ENCODE measurements at regions not wholly inside any gene's neighbourhood (a gene's known extent, or its start where the extent isn't known, plus 50 kb on each side); places are given as distances from the start of the nearest gene placed in this dataset.

- intact Hi-C loops (cut with micrococcal nuclease; ENCODE audit: unreplicated experiment): no loop called here
- H3K4me3 ChIP-seq (ENCODE audit: low read depth, low read length, poor library complexity, severe bottlenecking): no peak overlapping the region
- no peak overlapping the region for H3K27ac ChIP-seq (ENCODE audit: low read depth, low read length, poor library complexity, severe bottlenecking)
- H3K4me1 ChIP-seq (ENCODE audit: insufficient read depth, low read length, poor library complexity, severe bottlenecking): peaks cover 10% of the 10 kb centered on the region
- no peak for TF ChIP-seq EZH2 (IDR thresholded peaks at IDR 0.05; ENCODE audit: borderline replicate concordance, low read depth, low read length, poor library complexity, severe bottlenecking)
- TF ChIP-seq, protein P1, sequence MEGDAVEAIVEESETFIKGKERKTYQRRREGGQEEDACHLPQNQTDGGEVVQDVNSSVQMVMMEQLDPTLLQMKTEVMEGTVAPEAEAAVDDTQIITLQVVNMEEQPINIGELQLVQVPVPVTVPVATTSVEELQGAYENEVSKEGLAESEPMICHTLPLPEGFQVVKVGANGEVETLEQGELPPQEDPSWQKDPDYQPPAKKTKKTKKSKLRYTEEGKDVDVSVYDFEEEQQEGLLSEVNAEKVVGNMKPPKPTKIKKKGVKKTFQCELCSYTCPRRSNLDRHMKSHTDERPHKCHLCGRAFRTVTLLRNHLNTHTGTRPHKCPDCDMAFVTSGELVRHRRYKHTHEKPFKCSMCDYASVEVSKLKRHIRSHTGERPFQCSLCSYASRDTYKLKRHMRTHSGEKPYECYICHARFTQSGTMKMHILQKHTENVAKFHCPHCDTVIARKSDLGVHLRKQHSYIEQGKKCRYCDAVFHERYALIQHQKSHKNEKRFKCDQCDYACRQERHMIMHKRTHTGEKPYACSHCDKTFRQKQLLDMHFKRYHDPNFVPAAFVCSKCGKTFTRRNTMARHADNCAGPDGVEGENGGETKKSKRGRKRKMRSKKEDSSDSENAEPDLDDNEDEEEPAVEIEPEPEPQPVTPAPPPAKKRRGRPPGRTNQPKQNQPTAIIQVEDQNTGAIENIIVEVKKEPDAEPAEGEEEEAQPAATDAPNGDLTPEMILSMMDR (conservative IDR thresholded peaks at IDR 0.05; ENCODE audit: low read depth, low read length): no peak
- no peaks in the 10 kb centered on the region for H3K36me3 ChIP-seq (ENCODE audit: insufficient read depth, low read length, poor library complexity, severe bottlenecking)
- H3K9me3 ChIP-seq (ENCODE audit: low read depth, low read length, poor library complexity, severe bottlenecking): no peaks in the 10 kb centered on the region
- BruUV-seq (replicated peaks): no TSS peak
- CTCF ChIA-PET: no interaction called here
- no peaks in the 10 kb centered on the region for H3K27me3 ChIP-seq (replicated peaks; ENCODE audit: insufficient read depth, low read depth, low read length, poor library complexity)
- POLR2A ChIA-PET (ENCODE audit: low non-redundant PET): interaction anchor here (0.7 kb wide), 1 partner anchor 24 kb away, joined by 4 read pairs; no protein-coding TSS in a partner anchor
- no peak for DNase-seq (ENCODE audit: low spot score)
Observed at GRCh38 chr1:98428864-98429263, 232.7 kb upstream of the SNX7 start.

- no TSS peak for BruUV-seq (replicated peaks)
- Histone ChIP-seq H3K4me3 (ENCODE audit: low read depth, low read length, poor library complexity, severe bottlenecking) (no peak overlapping the region), H3K9me3 (ENCODE audit: low read depth, low read length, poor library complexity, severe bottlenecking) (no peaks in the 10 kb centered on the region), H3K27me3 (replicated peaks; ENCODE audit: insufficient read depth, low read depth, low read length, poor library complexity) (no peaks in the 10 kb centered on the region), H3K27ac (ENCODE audit: low read depth, low read length, poor library complexity, severe bottlenecking) (no peak overlapping the region), H3K4me1 (ENCODE audit: insufficient read depth, low read length, poor library complexity, severe bottlenecking) (peaks cover 10% of the 10 kb centered on the region), H3K36me3 (ENCODE audit: insufficient read depth, low read length, poor library complexity, severe bottlenecking) (no peaks in the 10 kb centered on the region)
- DNase-seq (ENCODE audit: low spot score): no peak
- intact Hi-C loops (cut with micrococcal nuclease; ENCODE audit: unreplicated experiment): no loop called here
- ChIA-PET POLR2A (ENCODE audit: low non-redundant PET) (no interaction called here), CTCF (no interaction called here)
- no peak for TF ChIP-seq EZH2 (IDR thresholded peaks at IDR 0.05; ENCODE audit: borderline replicate concordance, low read depth, low read length, poor library complexity, severe bottlenecking)
- TF ChIP-seq, protein P1 (conservative IDR thresholded peaks at IDR 0.05; ENCODE audit: low read depth, low read length): no peak
Observed at GRCh38 chr1:98427664-98428063, 233.9 kb upstream of the SNX7 start.

DNA sequence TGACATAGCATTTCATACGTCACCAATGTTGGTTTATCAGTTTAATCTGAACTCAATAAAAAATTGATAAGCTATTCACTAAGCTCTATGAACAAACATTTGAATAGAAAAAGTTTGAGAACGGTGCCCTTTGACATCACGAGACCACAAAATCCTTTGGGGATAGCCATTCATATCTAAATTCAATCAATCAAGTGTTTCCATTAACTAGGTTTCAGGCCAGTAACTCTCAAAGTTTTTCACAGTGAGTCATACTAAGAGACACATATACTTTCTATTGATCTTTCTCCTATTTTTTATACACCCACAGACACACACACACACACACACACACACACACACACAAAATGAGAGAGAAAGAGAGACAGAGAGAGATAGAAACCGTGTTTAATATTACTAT is 235.4 kb upstream of the SNX7 start:
- H3K4me3 ChIP-seq (ENCODE audit: low read depth, low read length, poor library complexity, severe bottlenecking): no peak overlapping the region
- intact Hi-C loops (cut with micrococcal nuclease; ENCODE audit: unreplicated experiment): no loop called here
- no peaks in the 10 kb centered on the region for H3K9me3 ChIP-seq (ENCODE audit: low read depth, low read length, poor library complexity, severe bottlenecking)
- ChIA-PET CTCF (no interaction called here), POLR2A (ENCODE audit: low non-redundant PET) (no interaction called here)
- no TSS peak for BruUV-seq (replicated peaks)
- no peak for DNase-seq (ENCODE audit: low spot score)
- H3K27me3 ChIP-seq (replicated peaks; ENCODE audit: insufficient read depth, low read depth, low read length, poor library complexity): no peaks in the 10 kb centered on the region
- no peaks in the 10 kb centered on the region for H3K36me3 ChIP-seq (ENCODE audit: insufficient read depth, low read length, poor library complexity, severe bottlenecking)
- no peak overlapping the region for H3K27ac ChIP-seq (ENCODE audit: low read depth, low read length, poor library complexity, severe bottlenecking)
- H3K4me1 ChIP-seq (ENCODE audit: insufficient read depth, low read length, poor library complexity, severe bottlenecking): peaks cover 10% of the 10 kb centered on the region
- TF ChIP-seq, protein P1 (conservative IDR thresholded peaks at IDR 0.05; ENCODE audit: low read depth, low read length): no peak
- TF ChIP-seq EZH2 (IDR thresholded peaks at IDR 0.05; ENCODE audit: borderline replicate concordance, low read depth, low read length, poor library complexity, severe bottlenecking): no peak

All from A673 (cell line).